ENCODE measurements at regions not wholly inside any gene's neighbourhood (a gene's known extent, or its start where the extent isn't known, plus 50 kb on each side); places are given as distances from the start of the nearest gene placed in this dataset.

DNA sequence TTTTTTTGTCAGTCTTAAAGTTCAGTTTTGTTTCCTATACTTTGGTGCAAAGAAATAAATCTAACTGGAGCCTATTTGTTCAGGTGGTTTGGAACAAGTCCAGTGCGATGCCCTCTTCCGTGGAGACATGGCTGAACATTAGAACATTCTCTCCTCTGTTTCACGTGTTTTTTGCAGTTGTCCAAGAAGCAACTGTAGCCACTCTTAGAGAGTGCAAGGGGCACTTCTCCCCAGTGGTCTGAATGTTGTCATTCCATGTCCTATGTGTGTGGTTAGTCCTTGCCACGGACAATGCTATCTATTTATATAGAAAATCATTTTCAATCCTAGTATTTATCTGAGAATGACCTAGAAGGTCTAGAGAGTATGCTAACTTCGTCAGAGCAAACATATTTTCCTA is 1232.5 kb upstream of the SEL1L start:
- no peaks in the 10 kb centered on the region for H3K27me3 ChIP-seq (ENCODE audit: control insufficient read depth, insufficient read depth, low read length)
- H3K36me3 ChIP-seq (ENCODE audit: control insufficient read depth, insufficient read depth, low read length) = no peaks in the 10 kb centered on the region
- no peak for FAIRE-seq
- no peak overlapping the region for H3K4me3 ChIP-seq (ENCODE audit: low read depth, low read length)
- no peak for DNase-seq (ENCODE audit: low read depth)
- TF ChIP-seq, protein P1, sequence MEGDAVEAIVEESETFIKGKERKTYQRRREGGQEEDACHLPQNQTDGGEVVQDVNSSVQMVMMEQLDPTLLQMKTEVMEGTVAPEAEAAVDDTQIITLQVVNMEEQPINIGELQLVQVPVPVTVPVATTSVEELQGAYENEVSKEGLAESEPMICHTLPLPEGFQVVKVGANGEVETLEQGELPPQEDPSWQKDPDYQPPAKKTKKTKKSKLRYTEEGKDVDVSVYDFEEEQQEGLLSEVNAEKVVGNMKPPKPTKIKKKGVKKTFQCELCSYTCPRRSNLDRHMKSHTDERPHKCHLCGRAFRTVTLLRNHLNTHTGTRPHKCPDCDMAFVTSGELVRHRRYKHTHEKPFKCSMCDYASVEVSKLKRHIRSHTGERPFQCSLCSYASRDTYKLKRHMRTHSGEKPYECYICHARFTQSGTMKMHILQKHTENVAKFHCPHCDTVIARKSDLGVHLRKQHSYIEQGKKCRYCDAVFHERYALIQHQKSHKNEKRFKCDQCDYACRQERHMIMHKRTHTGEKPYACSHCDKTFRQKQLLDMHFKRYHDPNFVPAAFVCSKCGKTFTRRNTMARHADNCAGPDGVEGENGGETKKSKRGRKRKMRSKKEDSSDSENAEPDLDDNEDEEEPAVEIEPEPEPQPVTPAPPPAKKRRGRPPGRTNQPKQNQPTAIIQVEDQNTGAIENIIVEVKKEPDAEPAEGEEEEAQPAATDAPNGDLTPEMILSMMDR (IDR thresholded peaks at IDR 0.05; ENCODE audit: insufficient read depth, low read length, severe bottlenecking) = no peak

- no peaks in the 10 kb centered on the region for H3K36me3 ChIP-seq (ENCODE audit: control insufficient read depth, insufficient read depth, low read length)
- TF ChIP-seq, protein P1 (IDR thresholded peaks at IDR 0.05; ENCODE audit: insufficient read depth, low read length, severe bottlenecking) = no peak
- DNase-seq (ENCODE audit: low read depth) (no peak), FAIRE-seq (no peak)
- H3K4me3 ChIP-seq (ENCODE audit: low read depth, low read length) = no peak overlapping the region
- no peaks in the 10 kb centered on the region for H3K27me3 ChIP-seq (ENCODE audit: control insufficient read depth, insufficient read depth, low read length)
These were observed 1233.3 kb upstream of the SEL1L start for GRCh38 chr14:82766996-82767395.

GRCh38 chr14:82776958-82777357 is 1243.3 kb upstream of the SEL1L start:
- DNase-seq (ENCODE audit: low read depth) (peak; percentile 67), FAIRE-seq (no peak)
- Histone ChIP-seq H3K27me3 (ENCODE audit: control insufficient read depth, insufficient read depth, low read length) (no peaks in the 10 kb centered on the region), H3K36me3 (ENCODE audit: control insufficient read depth, insufficient read depth, low read length) (no peaks in the 10 kb centered on the region), H3K4me3 (ENCODE audit: low read depth, low read length) (no peak overlapping the region)
- TF ChIP-seq, protein P1 (IDR thresholded peaks at IDR 0.05; ENCODE audit: insufficient read depth, low read length, severe bottlenecking) = no peak

DNA sequence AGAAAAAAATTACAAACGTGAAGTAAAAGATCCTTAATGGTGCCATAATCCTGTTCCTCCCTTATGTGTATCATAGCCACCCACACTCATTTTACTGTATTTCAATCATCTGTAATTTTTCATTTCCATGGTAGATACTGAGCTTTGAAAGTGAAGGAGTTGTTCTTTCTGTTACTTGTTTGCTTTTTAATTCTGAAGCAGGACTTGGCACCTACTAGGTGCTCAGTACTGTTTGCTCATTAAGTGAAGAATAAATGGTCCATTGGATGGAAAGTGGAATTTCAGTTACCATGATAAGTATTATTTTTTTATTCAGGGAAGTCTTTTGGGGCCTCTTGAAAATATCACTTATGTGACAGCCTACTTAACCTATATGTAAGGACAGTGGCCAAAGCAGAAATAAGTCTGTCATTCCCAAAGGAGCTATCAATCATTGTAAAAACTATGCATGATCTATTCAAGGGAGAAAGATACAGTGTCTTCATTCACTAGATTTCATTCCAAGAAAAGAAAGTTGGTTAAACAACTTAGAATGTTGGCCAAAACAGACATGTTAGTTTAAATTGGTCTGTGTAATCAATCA is 1244.4 kb upstream of the SEL1L start:
- DNase-seq (ENCODE audit: low read depth) (no peak), FAIRE-seq (no peak)
- Histone ChIP-seq H3K4me3 (ENCODE audit: low read depth, low read length) (no peak overlapping the region), H3K36me3 (ENCODE audit: control insufficient read depth, insufficient read depth, low read length) (no peaks in the 10 kb centered on the region), H3K27me3 (ENCODE audit: control insufficient read depth, insufficient read depth, low read length) (no peaks in the 10 kb centered on the region)
- TF ChIP-seq, protein P1 (IDR thresholded peaks at IDR 0.05; ENCODE audit: insufficient read depth, low read length, severe bottlenecking) = no peak

DNA sequence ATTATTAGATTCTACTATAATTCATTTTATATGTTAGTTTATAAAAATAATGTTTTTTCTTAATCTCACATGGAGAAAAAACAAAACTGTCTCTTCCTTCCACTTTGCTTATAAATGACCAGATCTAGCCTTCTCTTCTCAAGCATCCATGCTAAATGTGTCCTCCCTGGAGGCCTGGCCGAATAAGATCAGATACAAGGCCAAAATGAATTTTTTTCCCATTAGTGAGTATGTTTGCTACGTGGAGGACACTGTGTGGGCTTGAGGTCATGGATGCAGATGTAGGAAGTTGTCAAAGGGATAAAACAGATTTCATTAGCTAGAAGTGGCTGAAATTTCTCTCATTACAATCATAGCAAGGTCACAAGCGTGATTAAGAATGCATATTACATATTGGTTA is 1244.9 kb upstream of the SEL1L start:
- DNase-seq (ENCODE audit: low read depth) (no peak), FAIRE-seq (no peak)
- TF ChIP-seq, protein P1 (IDR thresholded peaks at IDR 0.05; ENCODE audit: insufficient read depth, low read length, severe bottlenecking) = no peak
- Histone ChIP-seq H3K27me3 (ENCODE audit: control insufficient read depth, insufficient read depth, low read length) (no peaks in the 10 kb centered on the region), H3K4me3 (ENCODE audit: low read depth, low read length) (no peak overlapping the region), H3K36me3 (ENCODE audit: control insufficient read depth, insufficient read depth, low read length) (no peaks in the 10 kb centered on the region)

DNA sequence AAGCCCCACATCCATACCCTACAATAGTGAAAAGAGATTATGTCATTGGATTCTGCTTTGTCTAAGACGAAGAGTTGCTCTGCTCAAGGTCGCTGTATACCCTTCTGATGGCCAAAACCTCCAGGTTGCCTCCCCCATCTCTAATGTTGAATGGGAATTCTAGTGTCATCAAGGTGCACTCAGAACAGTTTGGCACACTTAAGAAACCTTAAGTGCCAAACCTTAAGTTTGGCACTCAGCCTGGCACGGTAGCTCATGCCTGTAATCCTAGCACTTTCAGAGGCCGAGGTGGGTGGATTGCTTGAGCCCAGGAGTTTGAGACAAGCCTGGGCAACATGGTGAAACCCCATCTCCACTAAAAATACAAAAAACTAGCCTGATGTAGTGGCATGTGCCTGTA is 1245.6 kb upstream of the SEL1L start:
- TF ChIP-seq, protein P1 (IDR thresholded peaks at IDR 0.05; ENCODE audit: insufficient read depth, low read length, severe bottlenecking) = no peak
- H3K36me3 ChIP-seq (ENCODE audit: control insufficient read depth, insufficient read depth, low read length) = no peaks in the 10 kb centered on the region
- FAIRE-seq (no peak), DNase-seq (ENCODE audit: low read depth) (no peak)
- H3K4me3 ChIP-seq (ENCODE audit: low read depth, low read length) = no peak overlapping the region
- H3K27me3 ChIP-seq (ENCODE audit: control insufficient read depth, insufficient read depth, low read length) = no peaks in the 10 kb centered on the region
